ENCODE measurements at regions not wholly inside any gene's neighbourhood (a gene's known extent, or its start where the extent isn't known, plus 50 kb on each side); places are given as distances from the start of the nearest gene placed in this dataset.
"Not testable (repeated sequence)": the region's sequence is repeated elsewhere in the genome, so short reads cannot be mapped to it uniquely, and the experiment has no call there.

DNA sequence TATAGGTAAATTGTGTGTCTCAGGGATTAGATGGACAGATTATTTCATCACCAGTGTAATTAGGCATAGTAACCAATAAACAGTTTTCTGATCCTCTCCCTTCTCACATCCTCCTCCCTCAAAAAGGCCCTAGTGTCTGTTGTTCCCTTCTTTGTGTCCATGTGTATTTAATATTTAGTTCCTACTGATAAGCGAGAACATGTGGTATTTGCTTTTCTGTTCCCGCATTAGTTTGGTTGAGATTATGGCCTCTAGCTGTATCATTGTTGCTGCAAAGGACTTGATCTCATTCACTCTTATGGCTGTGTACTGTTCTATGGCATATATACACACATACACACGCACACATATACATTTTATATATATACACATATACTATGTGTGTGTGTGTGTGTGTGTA, 866.2 kb downstream of the CCDC85A start:
- no peaks in the 10 kb centered on the region for H3K36me3 ChIP-seq (ENCODE audit: low read depth)
- intact Hi-C loops (cut with micrococcal nuclease; ENCODE audit: unreplicated experiment): no loop called here
- H3K79me2 ChIP-seq (ENCODE audit: low read depth): no peaks in the 10 kb centered on the region
- no peak for DNase-seq
- no peaks in the 10 kb centered on the region for H3K27me3 ChIP-seq (ENCODE audit: insufficient read depth, low read depth)
- TF ChIP-seq, protein P1, sequence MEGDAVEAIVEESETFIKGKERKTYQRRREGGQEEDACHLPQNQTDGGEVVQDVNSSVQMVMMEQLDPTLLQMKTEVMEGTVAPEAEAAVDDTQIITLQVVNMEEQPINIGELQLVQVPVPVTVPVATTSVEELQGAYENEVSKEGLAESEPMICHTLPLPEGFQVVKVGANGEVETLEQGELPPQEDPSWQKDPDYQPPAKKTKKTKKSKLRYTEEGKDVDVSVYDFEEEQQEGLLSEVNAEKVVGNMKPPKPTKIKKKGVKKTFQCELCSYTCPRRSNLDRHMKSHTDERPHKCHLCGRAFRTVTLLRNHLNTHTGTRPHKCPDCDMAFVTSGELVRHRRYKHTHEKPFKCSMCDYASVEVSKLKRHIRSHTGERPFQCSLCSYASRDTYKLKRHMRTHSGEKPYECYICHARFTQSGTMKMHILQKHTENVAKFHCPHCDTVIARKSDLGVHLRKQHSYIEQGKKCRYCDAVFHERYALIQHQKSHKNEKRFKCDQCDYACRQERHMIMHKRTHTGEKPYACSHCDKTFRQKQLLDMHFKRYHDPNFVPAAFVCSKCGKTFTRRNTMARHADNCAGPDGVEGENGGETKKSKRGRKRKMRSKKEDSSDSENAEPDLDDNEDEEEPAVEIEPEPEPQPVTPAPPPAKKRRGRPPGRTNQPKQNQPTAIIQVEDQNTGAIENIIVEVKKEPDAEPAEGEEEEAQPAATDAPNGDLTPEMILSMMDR (conservative IDR thresholded peaks at IDR 0.05): no peak
- no peak for TF ChIP-seq EZH2 (IDR thresholded peaks at IDR 0.05; ENCODE audit: low read depth)
- no peaks in the 10 kb centered on the region for H3K9me2 ChIP-seq (ENCODE audit: insufficient read depth)
- H3F3A ChIP-seq (ENCODE audit: insufficient read depth, low read depth): no peaks in the 10 kb centered on the region
- H3K4me2 ChIP-seq: no peak overlapping the region
- no peaks in the 10 kb centered on the region for H3K9me3 ChIP-seq (ENCODE audit: insufficient read depth, low read depth)
- H3K27ac ChIP-seq: no peak overlapping the region
- H2AFZ ChIP-seq: no peak overlapping the region
- H3K4me3 ChIP-seq: no peak overlapping the region
- POLR2A ChIA-PET (ENCODE audit: unreplicated experiment): no interaction called here
- CTCF ChIA-PET: no interaction called here
- no peaks in the 10 kb centered on the region for H4K20me1 ChIP-seq (ENCODE audit: insufficient read depth)
- BruUV-seq (replicated peaks): no TSS peak
- no peaks in the 10 kb centered on the region for H3K4me1 ChIP-seq (replicated peaks; ENCODE audit: insufficient read depth)

DNA sequence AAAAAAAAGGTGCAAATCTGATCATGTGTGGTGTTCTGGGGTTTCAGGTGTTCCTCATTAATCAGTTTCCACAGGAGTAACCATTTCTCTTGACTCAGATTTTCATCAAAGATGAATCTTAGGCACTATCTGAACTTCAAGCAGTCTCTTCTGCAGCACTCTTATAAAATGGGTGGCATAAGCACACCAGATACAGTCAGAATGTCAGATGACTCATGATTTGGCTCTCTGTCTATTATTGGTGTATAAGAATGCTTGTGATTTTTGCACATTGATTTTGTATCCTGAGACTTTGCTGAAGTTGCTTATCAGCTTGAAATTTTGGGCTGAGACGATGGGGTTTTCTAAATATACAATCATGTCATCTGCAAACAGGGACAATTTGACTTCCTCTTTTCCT, 882.5 kb downstream of the CCDC85A start:
- H2AFZ ChIP-seq; H4K20me1 ChIP-seq (ENCODE audit: insufficient read depth); H3K27ac ChIP-seq; H3F3A ChIP-seq (ENCODE audit: insufficient read depth, low read depth); H3K9me3 ChIP-seq (ENCODE audit: insufficient read depth, low read depth); intact Hi-C loops (cut with micrococcal nuclease; ENCODE audit: unreplicated experiment); POLR2A ChIA-PET (ENCODE audit: unreplicated experiment); H3K4me3 ChIP-seq; H3K9me2 ChIP-seq (ENCODE audit: insufficient read depth); BruUV-seq (replicated peaks); H3K36me3 ChIP-seq (ENCODE audit: low read depth); DNase-seq; H3K4me1 ChIP-seq (replicated peaks; ENCODE audit: insufficient read depth); H3K4me2 ChIP-seq; H3K79me2 ChIP-seq (ENCODE audit: low read depth); H3K27me3 ChIP-seq (ENCODE audit: insufficient read depth, low read depth); CTCF ChIA-PET: not testable (repeated sequence)

DNA sequence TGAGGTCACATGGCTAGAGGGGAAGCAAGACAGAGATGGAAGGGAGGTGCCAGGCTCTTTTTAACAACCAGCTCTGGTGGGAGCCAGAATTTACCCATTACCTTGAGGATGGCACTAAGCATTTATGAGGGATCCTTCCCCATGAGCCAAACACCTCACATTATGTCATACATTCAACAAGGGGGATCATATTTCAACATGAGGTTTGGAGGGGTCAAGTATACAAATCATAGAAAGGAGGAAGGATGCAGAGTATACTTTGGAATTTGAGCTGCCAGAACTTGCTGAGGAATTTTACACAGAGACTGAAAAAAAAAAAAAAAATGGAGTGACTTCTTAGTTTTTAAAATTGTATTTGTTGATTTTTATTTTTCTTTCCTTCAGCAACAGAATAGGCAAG, 891.4 kb downstream of the CCDC85A start:
- ChIA-PET POLR2A (ENCODE audit: unreplicated experiment) (no interaction called here), CTCF (no interaction called here)
- BruUV-seq (replicated peaks): no TSS peak
- no peak for TF ChIP-seq EZH2 (IDR thresholded peaks at IDR 0.05; ENCODE audit: low read depth)
- H3K4me3 ChIP-seq: no peak overlapping the region
- no peaks in the 10 kb centered on the region for H3K36me3 ChIP-seq (ENCODE audit: low read depth)
- intact Hi-C loops (cut with micrococcal nuclease; ENCODE audit: unreplicated experiment): no loop called here
- no peak overlapping the region for H3K27ac ChIP-seq
- DNase-seq: no peak
- no peaks in the 10 kb centered on the region for H3K79me2 ChIP-seq (ENCODE audit: low read depth)
- no peaks in the 10 kb centered on the region; the same call in 1 of the 2 replicates for H4K20me1 ChIP-seq (ENCODE audit: insufficient read depth)
- H2AFZ ChIP-seq: no peak overlapping the region
- no peaks in the 10 kb centered on the region for H3F3A ChIP-seq (ENCODE audit: insufficient read depth, low read depth)
- H3K9me2 ChIP-seq (ENCODE audit: insufficient read depth): no peaks in the 10 kb centered on the region
- H3K9me3 ChIP-seq (ENCODE audit: insufficient read depth, low read depth): no peaks in the 10 kb centered on the region
- no peak overlapping the region for H3K4me2 ChIP-seq
- H3K4me1 ChIP-seq (replicated peaks; ENCODE audit: insufficient read depth): no peaks in the 10 kb centered on the region
- no peaks in the 10 kb centered on the region for H3K27me3 ChIP-seq (ENCODE audit: insufficient read depth, low read depth)

DNA sequence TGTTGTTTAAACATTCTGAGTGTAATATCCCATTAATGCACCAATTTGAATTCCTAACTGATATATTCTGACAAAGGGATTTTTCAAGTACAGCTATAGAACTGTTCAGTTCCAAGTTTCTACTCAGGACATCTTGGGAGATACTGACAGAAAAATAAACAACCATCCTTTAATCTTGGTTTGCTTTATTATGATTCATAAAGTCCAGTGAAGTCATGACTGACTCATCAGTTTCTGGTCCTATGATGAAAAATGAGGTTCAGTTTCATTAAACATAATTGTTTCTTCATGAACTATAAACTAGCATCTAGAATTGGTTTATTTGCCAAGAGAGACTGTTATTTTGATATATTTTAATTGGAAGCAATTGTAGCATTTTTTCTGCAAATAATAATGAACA, 896.2 kb downstream of the CCDC85A start:
- H3K4me2 ChIP-seq: no peak overlapping the region
- H3K9me2 ChIP-seq (ENCODE audit: insufficient read depth): no peaks in the 10 kb centered on the region
- BruUV-seq (replicated peaks): no TSS peak
- H3K4me1 ChIP-seq (replicated peaks; ENCODE audit: insufficient read depth): no peaks in the 10 kb centered on the region
- intact Hi-C loops (cut with micrococcal nuclease; ENCODE audit: unreplicated experiment): no loop called here
- no peak overlapping the region for H3K4me3 ChIP-seq
- TF ChIP-seq, protein P1 (conservative IDR thresholded peaks at IDR 0.05): no peak
- no peak for TF ChIP-seq EZH2 (IDR thresholded peaks at IDR 0.05; ENCODE audit: low read depth)
- H3K9me3 ChIP-seq (ENCODE audit: insufficient read depth, low read depth): no peaks in the 10 kb centered on the region
- DNase-seq: no peak
- no peaks in the 10 kb centered on the region for H3K79me2 ChIP-seq (ENCODE audit: low read depth)
- ChIA-PET CTCF (no interaction called here), POLR2A (ENCODE audit: unreplicated experiment) (no interaction called here)
- no peak overlapping the region for H2AFZ ChIP-seq
- peaks cover 6% of the 10 kb centered on the region; the same call in 1 of the 2 replicates for H3K27me3 ChIP-seq (ENCODE audit: insufficient read depth, low read depth)
- no peaks in the 10 kb centered on the region for H3F3A ChIP-seq (ENCODE audit: insufficient read depth, low read depth)
- H4K20me1 ChIP-seq (ENCODE audit: insufficient read depth): no peaks in the 10 kb centered on the region; the same call in 1 of the 2 replicates
- no peak overlapping the region for H3K27ac ChIP-seq
- H3K36me3 ChIP-seq (ENCODE audit: low read depth): no peaks in the 10 kb centered on the region

All from PC-9 (cell line).